ENCODE measurements at regions not wholly inside any gene's neighbourhood (a gene's known extent, or its start where the extent isn't known, plus 50 kb on each side); places are given as distances from the start of the nearest gene placed in this dataset.

GRCh38 chr21:15333136-15333710 lies 268.4 kb upstream of the NRIP1 start:
- no peak for TF ChIP-seq CTCF (IDR thresholded peaks at IDR 0.05; ENCODE audit: unreplicated experiment)
- Mint-ChIP-seq H3K27me3 (ENCODE audit: unreplicated experiment) (no peaks in the 10 kb centered on the region), H3K36me3 (ENCODE audit: low read depth, unreplicated experiment) (no peaks in the 10 kb centered on the region), H3K9me3 (ENCODE audit: unreplicated experiment) (no peaks in the 10 kb centered on the region), H3K4me3 (ENCODE audit: unreplicated experiment) (no peak overlapping the region), H3K4me1 (ENCODE audit: unreplicated experiment) (no peaks in the 10 kb centered on the region), H3K27ac (ENCODE audit: unreplicated experiment) (no peak overlapping the region)
- DNase-seq (ENCODE audit: low spot score) = no peak

GRCh38 chr21:15333951-15334350 lies 269.2 kb upstream of the NRIP1 start:
- Mint-ChIP-seq H3K27me3 (ENCODE audit: unreplicated experiment) (no peaks in the 10 kb centered on the region), H3K9me3 (ENCODE audit: unreplicated experiment) (no peaks in the 10 kb centered on the region), H3K36me3 (ENCODE audit: low read depth, unreplicated experiment) (no peaks in the 10 kb centered on the region), H3K27ac (ENCODE audit: unreplicated experiment) (no peak overlapping the region), H3K4me3 (ENCODE audit: unreplicated experiment) (no peak overlapping the region), H3K4me1 (ENCODE audit: unreplicated experiment) (no peaks in the 10 kb centered on the region)
- no peak for DNase-seq (ENCODE audit: low spot score)
- no peak for TF ChIP-seq CTCF (IDR thresholded peaks at IDR 0.05; ENCODE audit: unreplicated experiment)

- no peaks in the 10 kb centered on the region for H3K9me3 Mint-ChIP-seq (ENCODE audit: unreplicated experiment)
- H3K27me3 Mint-ChIP-seq (ENCODE audit: unreplicated experiment) = no peaks in the 10 kb centered on the region
- H3K36me3 Mint-ChIP-seq (ENCODE audit: low read depth, unreplicated experiment) = no peaks in the 10 kb centered on the region
- no peak for DNase-seq (ENCODE audit: low spot score)
- no peak overlapping the region for H3K27ac Mint-ChIP-seq (ENCODE audit: unreplicated experiment)
- no peak overlapping the region for H3K4me3 Mint-ChIP-seq (ENCODE audit: unreplicated experiment)
- TF ChIP-seq CTCF (IDR thresholded peaks at IDR 0.05; ENCODE audit: unreplicated experiment) = no peak
- no peaks in the 10 kb centered on the region for H3K4me1 Mint-ChIP-seq (ENCODE audit: unreplicated experiment)
These were observed 278.3 kb upstream of the NRIP1 start for GRCh38 chr21:15343066-15343465.

- no peak overlapping the region for H3K27ac Mint-ChIP-seq (ENCODE audit: unreplicated experiment)
- peaks cover 2% of the 10 kb centered on the region for H3K4me1 Mint-ChIP-seq (ENCODE audit: unreplicated experiment)
- no peak for DNase-seq (ENCODE audit: low spot score)
- no peak overlapping the region for H3K4me3 Mint-ChIP-seq (ENCODE audit: unreplicated experiment)
- H3K36me3 Mint-ChIP-seq (ENCODE audit: low read depth, unreplicated experiment) = no peaks in the 10 kb centered on the region
- no peaks in the 10 kb centered on the region for H3K27me3 Mint-ChIP-seq (ENCODE audit: unreplicated experiment)
- H3K9me3 Mint-ChIP-seq (ENCODE audit: unreplicated experiment) = no peaks in the 10 kb centered on the region
- TF ChIP-seq CTCF (IDR thresholded peaks at IDR 0.05; ENCODE audit: unreplicated experiment) = no peak
These were observed 287.2 kb upstream of the NRIP1 start for GRCh38 chr21:15352009-15352408.

GRCh38 chr21:15353546-15353945 lies 288.7 kb upstream of the NRIP1 start:
- no peaks in the 10 kb centered on the region for H3K36me3 Mint-ChIP-seq (ENCODE audit: low read depth, unreplicated experiment)
- peaks cover 2% of the 10 kb centered on the region for H3K4me1 Mint-ChIP-seq (ENCODE audit: unreplicated experiment)
- no peaks in the 10 kb centered on the region for H3K9me3 Mint-ChIP-seq (ENCODE audit: unreplicated experiment)
- TF ChIP-seq CTCF (IDR thresholded peaks at IDR 0.05; ENCODE audit: unreplicated experiment) = no peak
- no peak overlapping the region for H3K27ac Mint-ChIP-seq (ENCODE audit: unreplicated experiment)
- H3K4me3 Mint-ChIP-seq (ENCODE audit: unreplicated experiment) = no peak overlapping the region
- no peak for DNase-seq (ENCODE audit: low spot score)
- H3K27me3 Mint-ChIP-seq (ENCODE audit: unreplicated experiment) = no peaks in the 10 kb centered on the region

Data from endothelial cell (in vitro differentiated cells).